HFF-Myc (cell line): ENCODE measurements at regions not wholly inside any gene's neighbourhood (a gene's known extent, or its start where the extent isn't known, plus 50 kb on each side); places are given as distances from the start of the nearest gene placed in this dataset.
"Not testable (repeated sequence)": the region's sequence is repeated elsewhere in the genome, so short reads cannot be mapped to it uniquely, and the experiment has no call there.

Experiments used
- DNase-seq: peaks from one replicate; pipeline ENCODE4 v3.0.0-alpha.2; 2011; ENCODE audit warnings: low read depth; ENCODE audit errors: extremely low read depth
- H3K4me3 ChIP-seq: replicated peaks from 2 replicates; pipeline ENCODE4 v1.5.1; 2011; ENCODE audit warnings: low read depth, mild to moderate bottlenecking, control low read depth, low read length
- CTCF ChIP-seq: IDR thresholded peaks from 2 replicates; pipeline ENCODE4 v1.5.1; 2012; ENCODE audit warnings: mild to moderate bottlenecking, low read depth, low read length, control low read depth; ENCODE audit errors: missing control alignments

GRCh38 chr13:37163641-37164265 lies 58.3 kb upstream of the CSNK1A1L start:
- no peak for TF ChIP-seq CTCF
- H3K4me3 ChIP-seq, result no peak overlapping the region
- no peak for DNase-seq

GRCh38 chr13:37158481-37158880 lies 53.0 kb upstream of the CSNK1A1L start:
- DNase-seq, result no peak
- TF ChIP-seq CTCF, result no peak
- H3K4me3 ChIP-seq, result no peak overlapping the region

GRCh38 chr13:37155613-37156097 lies 50.2 kb upstream of the CSNK1A1L start:
- not testable (repeated sequence) for H3K4me3 ChIP-seq, DNase-seq
